ENCODE measurements at regions not wholly inside any gene's neighbourhood (a gene's known extent, or its start where the extent isn't known, plus 50 kb on each side); places are given as distances from the start of the nearest gene placed in this dataset.

- TF ChIP-seq EZH2 (IDR thresholded peaks at IDR 0.05; ENCODE audit: low read length) (no peak), CTCF (optimal IDR thresholded peaks at IDR 0.05 in 1 of 3, IDR thresholded peaks at IDR 0.05 in 1 of 3, conservative IDR thresholded peaks at IDR 0.05 in 1 of 3; ENCODE audit: extremely low read depth in 1 of 3, insufficient read depth in 2 of 3, low read length in 3 of 3) (no peak)
- no peak for FAIRE-seq
- Histone ChIP-seq H3K79me2 (ENCODE audit: control insufficient read depth, insufficient read depth, low read length) (no peaks in the 10 kb centered on the region), H3K36me3 (ENCODE audit: control insufficient read depth in 2 of 2, extremely low read depth in 1 of 2, insufficient read depth in 2 of 2, low read length in 2 of 2) (no peaks in the 10 kb centered on the region), H3K4me1 (ENCODE audit: control insufficient read depth, extremely low read depth, insufficient read depth, low read length) (no peaks in the 10 kb centered on the region), H3K9ac (ENCODE audit: control insufficient read depth, extremely low read depth, insufficient read depth, low read length) (no peak overlapping the region), H3K4me2 (ENCODE audit: control insufficient read depth, extremely low read depth, insufficient read depth, low read depth, low read length) (no peak overlapping the region), H4K20me1 (ENCODE audit: control insufficient read depth, extremely low read depth, insufficient read depth, low read length) (no peaks in the 10 kb centered on the region), H3K4me3 (ENCODE audit: control insufficient read depth in 2 of 3, extremely low read depth in 1 of 3, insufficient read depth in 2 of 3, low read depth in 1 of 3, low read length in 3 of 3) (no peak overlapping the region), H3K27ac (ENCODE audit: control insufficient read depth, insufficient read depth, low read length) (no peak overlapping the region), H3K27me3 (ENCODE audit: control insufficient read depth, extremely low read depth, insufficient read depth, low read length) (no peaks in the 10 kb centered on the region), H3K9me3 (ENCODE audit: control insufficient read depth, low read depth, low read length) (no peaks in the 10 kb centered on the region), H3K9me1 (ENCODE audit: control insufficient read depth, extremely low read depth, insufficient read depth, low read length) (no peaks in the 10 kb centered on the region), H2AFZ (ENCODE audit: control insufficient read depth, low read length) (no peak overlapping the region)
- DNase-seq (ENCODE audit: low read depth, low spot score) = no peak
- dilution Hi-C loops (cut with MboI; ENCODE audit: extremely low pct_ligation_motif_present, low sequenced_read_pairs) = no loop called here
Observed at GRCh38 chr5:133888625-133888991, 79.8 kb downstream of the C5orf15 start.

GRCh38 chr5:133885566-133885965 is 82.9 kb downstream of the C5orf15 start:
- Histone ChIP-seq H3K36me3 (ENCODE audit: control insufficient read depth in 2 of 2, extremely low read depth in 1 of 2, insufficient read depth in 2 of 2, low read length in 2 of 2) (no peaks in the 10 kb centered on the region), H3K27me3 (ENCODE audit: control insufficient read depth, extremely low read depth, insufficient read depth, low read length) (no peaks in the 10 kb centered on the region), H2AFZ (ENCODE audit: control insufficient read depth, low read length) (no peak overlapping the region), H3K27ac (ENCODE audit: control insufficient read depth, insufficient read depth, low read length) (no peak overlapping the region), H3K9me1 (ENCODE audit: control insufficient read depth, extremely low read depth, insufficient read depth, low read length) (no peaks in the 10 kb centered on the region), H3K4me1 (ENCODE audit: control insufficient read depth, extremely low read depth, insufficient read depth, low read length) (no peaks in the 10 kb centered on the region), H4K20me1 (ENCODE audit: control insufficient read depth, extremely low read depth, insufficient read depth, low read length) (no peaks in the 10 kb centered on the region), H3K9ac (ENCODE audit: control insufficient read depth, extremely low read depth, insufficient read depth, low read length) (no peak overlapping the region), H3K4me2 (ENCODE audit: control insufficient read depth, extremely low read depth, insufficient read depth, low read depth, low read length) (no peak overlapping the region), H3K79me2 (ENCODE audit: control insufficient read depth, insufficient read depth, low read length) (no peaks in the 10 kb centered on the region), H3K4me3 (ENCODE audit: control insufficient read depth in 2 of 3, extremely low read depth in 1 of 3, insufficient read depth in 2 of 3, low read depth in 1 of 3, low read length in 3 of 3) (no peak overlapping the region), H3K9me3 (ENCODE audit: control insufficient read depth, low read depth, low read length) (no peaks in the 10 kb centered on the region)
- DNase-seq (ENCODE audit: low read depth, low spot score) (no peak), FAIRE-seq (no peak)
- dilution Hi-C loops (cut with MboI; ENCODE audit: extremely low pct_ligation_motif_present, low sequenced_read_pairs) = no loop called here
- TF ChIP-seq CTCF (optimal IDR thresholded peaks at IDR 0.05 in 1 of 3, IDR thresholded peaks at IDR 0.05 in 1 of 3, conservative IDR thresholded peaks at IDR 0.05 in 1 of 3; ENCODE audit: extremely low read depth in 1 of 3, insufficient read depth in 2 of 3, low read length in 3 of 3) = no peak
- no peak for TF ChIP-seq EZH2 (IDR thresholded peaks at IDR 0.05; ENCODE audit: low read length)
